ENCODE measurements at regions not wholly inside any gene's neighbourhood (a gene's known extent, or its start where the extent isn't known, plus 50 kb on each side); places are given as distances from the start of the nearest gene placed in this dataset.

GRCh38 chr4:163932504-163932903 lies 438.0 kb downstream of the TMA16 start:
- CTCF ChIA-PET = no interaction called here
- Histone ChIP-seq H3K27me3 (ENCODE audit: control insufficient read depth, insufficient read depth, low read length) (no peaks in the 10 kb centered on the region), H3K36me3 (ENCODE audit: control insufficient read depth, insufficient read depth, low read length) (no peaks in the 10 kb centered on the region), H3K4me3 (ENCODE audit: low read depth, low read length) (no peak overlapping the region)
- TF ChIP-seq CTCF (IDR thresholded peaks at IDR 0.05; ENCODE audit: insufficient read depth, low read depth, low read length) = no peak
- POLR2A ChIA-PET = no interaction called here
- no peak for DNase-seq (ENCODE audit: low read depth)

GRCh38 chr4:163939597-163939996 lies 445.1 kb downstream of the TMA16 start:
- ChIA-PET CTCF (no interaction called here), POLR2A (no interaction called here)
- no peaks in the 10 kb centered on the region for H3K36me3 ChIP-seq (ENCODE audit: control insufficient read depth, insufficient read depth, low read length)
- no peak for DNase-seq (ENCODE audit: low read depth)
- no peak for TF ChIP-seq CTCF (IDR thresholded peaks at IDR 0.05; ENCODE audit: insufficient read depth, low read depth, low read length)
- no peak overlapping the region for H3K4me3 ChIP-seq (ENCODE audit: low read depth, low read length)
- H3K27me3 ChIP-seq (ENCODE audit: control insufficient read depth, insufficient read depth, low read length) = no peaks in the 10 kb centered on the region

GRCh38 chr4:163941221-163941905 lies 446.9 kb downstream of the TMA16 start:
- Histone ChIP-seq H3K27me3 (ENCODE audit: control insufficient read depth, insufficient read depth, low read length) (no peaks in the 10 kb centered on the region), H3K4me3 (ENCODE audit: low read depth, low read length) (no peak overlapping the region), H3K36me3 (ENCODE audit: control insufficient read depth, insufficient read depth, low read length) (no peaks in the 10 kb centered on the region)
- ChIA-PET POLR2A (no interaction called here), CTCF (no interaction called here)
- no peak for TF ChIP-seq CTCF (IDR thresholded peaks at IDR 0.05; ENCODE audit: insufficient read depth, low read depth, low read length)
- DNase-seq (ENCODE audit: low read depth) = no peak

GRCh38 chr4:163948920-163949455 lies 454.5 kb downstream of the TMA16 start:
- H3K4me3 ChIP-seq (ENCODE audit: low read depth, low read length) = no peak overlapping the region
- TF ChIP-seq CTCF (IDR thresholded peaks at IDR 0.05; ENCODE audit: insufficient read depth, low read depth, low read length) = no peak
- H3K27me3 ChIP-seq (ENCODE audit: control insufficient read depth, insufficient read depth, low read length) = no peaks in the 10 kb centered on the region
- POLR2A ChIA-PET = no interaction called here
- CTCF ChIA-PET = no interaction called here
- no peaks in the 10 kb centered on the region for H3K36me3 ChIP-seq (ENCODE audit: control insufficient read depth, insufficient read depth, low read length)
- no peak for DNase-seq (ENCODE audit: low read depth)

- DNase-seq (ENCODE audit: low read depth) = no peak
- Histone ChIP-seq H3K4me3 (ENCODE audit: low read depth, low read length) (no peak overlapping the region), H3K36me3 (ENCODE audit: control insufficient read depth, insufficient read depth, low read length) (no peaks in the 10 kb centered on the region), H3K27me3 (ENCODE audit: control insufficient read depth, insufficient read depth, low read length) (no peaks in the 10 kb centered on the region)
- ChIA-PET POLR2A (no interaction called here), CTCF (no interaction called here)
- TF ChIP-seq CTCF (IDR thresholded peaks at IDR 0.05; ENCODE audit: insufficient read depth, low read depth, low read length) = no peak
Observed at GRCh38 chr4:163949976-163950601, 455.6 kb downstream of the TMA16 start.

All from BJ (cell line).